Stomach (tissue), 4 donors: ENCODE measurements at regions not wholly inside any gene's neighbourhood (a gene's known extent, or its start where the extent isn't known, plus 50 kb on each side); places are given as distances from the start of the nearest gene placed in this dataset.

ENCODE experiments used
- CTCF ChIP-seq, 7 experiments: fragments of 450-650 bp in 4 of 7; fragments of 200-600 bp in 3 of 7; sonication (generic) in 3 of 7; IDR thresholded peaks; one replicate each; pipeline ENCODE4 v1.5.1; 2016 to 2019; ENCODE audit warnings: antibody characterized with exemption in 7 of 7, control low read depth in 2 of 7, mild to moderate bottlenecking in 1 of 7
- POLR2A ChIP-seq, 4 donors: fragments of 450-650 bp; IDR thresholded peaks; one replicate each; pipeline ENCODE4 v1.6.1; 2016; ENCODE audit warnings: antibody characterized with exemption in 4 of 4, control low read depth in 2 of 4, mild to moderate bottlenecking in 1 of 4, moderate library complexity in 1 of 4

- TF ChIP-seq CTCF (IDR thresholded peaks at IDR 0.05) = no peak
- no peak for TF ChIP-seq POLR2A (IDR thresholded peaks at IDR 0.05)
Observed at GRCh38 chr11:91984033-91984584, 240.5 kb upstream of the FAT3 start.
